BE2C (cell line): ENCODE measurements at regions not wholly inside any gene's neighbourhood (a gene's known extent, or its start where the extent isn't known, plus 50 kb on each side); places are given as distances from the start of the nearest gene placed in this dataset.
"Not testable (repeated sequence)": the region's sequence is repeated elsewhere in the genome, so short reads cannot be mapped to it uniquely, and the experiment has no call there.

ENCODE experiments used
- DNase-seq: peaks from one replicate; pipeline ENCODE4 v3.0.0-alpha.2; 2020
- H3K27me3 ChIP-seq: fragments of 250-450 bp; sonication (Bioruptor Pico); 2 replicates; pipeline ENCODE4 v1.5.1; 2020; ENCODE audit warnings: mild to moderate bottlenecking
- H3K36me3 ChIP-seq: fragments of 250-450 bp; sonication (Bioruptor Pico); 2 replicates; pipeline ENCODE4 v1.5.1; 2020; ENCODE audit warnings: mild to moderate bottlenecking
- H3K4me1 ChIP-seq: fragments of 250-450 bp; sonication (Bioruptor Pico); 2 replicates; pipeline ENCODE4 v1.5.1; 2020
- H3K4me3 ChIP-seq: 2 replicates; pipeline ENCODE4 v1.5.1; 2011; ENCODE audit warnings: low read depth, low read length
- H3K9me3 ChIP-seq: fragments of 250-450 bp; sonication (Bioruptor Pico); 2 replicates; pipeline ENCODE4 v1.5.1; 2020
- CTCF ChIP-seq: IDR thresholded peaks from 2 replicates; pipeline ENCODE4 v1.5.1; 2012; ENCODE audit warnings: mild to moderate bottlenecking, low read depth, low read length

- no peak for DNase-seq
- Histone ChIP-seq H3K27me3 (no peaks in the 10 kb centered on the region), H3K4me3 (no peak overlapping the region), H3K4me1 (no peaks in the 10 kb centered on the region), H3K9me3 (no peaks in the 10 kb centered on the region), H3K36me3 (no peaks in the 10 kb centered on the region)
- no peak for TF ChIP-seq CTCF
Observed at GRCh38 chr2:121153516-121153915, 131.5 kb downstream of the TFCP2L1 start.

- Histone ChIP-seq H3K4me1 (no peaks in the 10 kb centered on the region), H3K9me3 (no peaks in the 10 kb centered on the region), H3K4me3 (no peak overlapping the region), H3K36me3 (no peaks in the 10 kb centered on the region), H3K27me3 (no peaks in the 10 kb centered on the region)
- DNase-seq, result no peak
- TF ChIP-seq CTCF, result no peak
Observed at GRCh38 chr2:121155502-121156056, 129.4 kb downstream of the TFCP2L1 start.

GRCh38 chr2:121157481-121157880, 127.5 kb downstream of the TFCP2L1 start:
- H3K9me3 ChIP-seq, H3K27me3 ChIP-seq, DNase-seq, H3K36me3 ChIP-seq, H3K4me3 ChIP-seq, H3K4me1 ChIP-seq: not testable (repeated sequence)

- Histone ChIP-seq H3K27me3 (no peaks in the 10 kb centered on the region), H3K36me3 (no peaks in the 10 kb centered on the region), H3K4me3 (no peak overlapping the region), H3K9me3 (no peaks in the 10 kb centered on the region), H3K4me1 (no peaks in the 10 kb centered on the region)
- no peak for TF ChIP-seq CTCF
- DNase-seq, result no peak
Observed at GRCh38 chr2:121159291-121160071, 125.5 kb downstream of the TFCP2L1 start.

- H3K36me3 ChIP-seq, result no peaks in the 10 kb centered on the region
- H3K4me3 ChIP-seq, result no peak overlapping the region
- TF ChIP-seq CTCF, result no peak
- DNase-seq, result no peak
- H3K4me1 ChIP-seq, result no peaks in the 10 kb centered on the region
- H3K9me3 ChIP-seq, result no peaks in the 10 kb centered on the region
- no peaks in the 10 kb centered on the region for H3K27me3 ChIP-seq
Observed at GRCh38 chr2:121160366-121160765, 124.6 kb downstream of the TFCP2L1 start.

- Histone ChIP-seq H3K36me3 (no peaks in the 10 kb centered on the region), H3K9me3 (no peaks in the 10 kb centered on the region), H3K4me1 (no peaks in the 10 kb centered on the region), H3K4me3 (no peak overlapping the region), H3K27me3 (no peaks in the 10 kb centered on the region)
- no peak for DNase-seq
- no peak for TF ChIP-seq CTCF
Observed at GRCh38 chr2:121161272-121161671, 123.7 kb downstream of the TFCP2L1 start.
